Psoas muscle (tissue), 7 donors: ENCODE measurements at regions not wholly inside any gene's neighbourhood (a gene's known extent, or its start where the extent isn't known, plus 50 kb on each side); places are given as distances from the start of the nearest gene placed in this dataset.
A peak's percentile ranks its signal among the peaks of the same experiment; 100 is the strongest.

Source experiments
- ATAC-seq, 4 donors: fragments of 200-7000 bp; cut with Tn5 transposase; one replicate each; pipeline ENCODE4 v1.9.1; 2020; ENCODE audit warnings: moderate library complexity in 3 of 4, mild to moderate bottlenecking in 2 of 4
- DNase-seq, 2 donors: peaks; one replicate each; pipeline ENCODE4 v3.0.0-alpha.2; 2020
- H3K27ac ChIP-seq: fragments of 200-600 bp; one replicate; pipeline ENCODE4 v1.8.0; 2022
- H3K27me3 ChIP-seq, 3 donors: fragments of 200-600 bp in 1 of 3; one replicate each; pipeline versions ENCODE4 v1.6.1 to v1.8.0; 2013 to 2022; ENCODE audit warnings: low read length in 2 of 3, mild to moderate bottlenecking in 2 of 3, moderate library complexity in 1 of 3; ENCODE audit not compliant: insufficient read depth in 3 of 3
- H3K36me3 ChIP-seq, 2 donors: fragments of 200-600 bp in 1 of 2; one replicate each; pipeline versions ENCODE4 v1.6.1 to v1.8.0; 2013 to 2022; ENCODE audit warnings: low read depth in 1 of 2, mild to moderate bottlenecking in 1 of 2, moderate library complexity in 1 of 2; ENCODE audit not compliant: insufficient read depth in 1 of 2
- H3K4me1 ChIP-seq: fragments of 200-600 bp; one replicate; pipeline ENCODE4 v1.8.0; 2022
- H3K4me3 ChIP-seq: fragments of 200-600 bp; one replicate; pipeline ENCODE4 v1.8.0; 2022; ENCODE audit warnings: mild to moderate bottlenecking
- H3K9me3 ChIP-seq: fragments of 200-600 bp; one replicate; pipeline ENCODE4 v1.8.0; 2022
- whole genome bisulfite sequencing, 3 donors: extraction: QIAGEN DNeasy Blood & Tissue Kit; methylation state at CpG; one replicate each; pipeline versions ENCODE4 v1.1.6 to v1.1.7; 2013; 5-methylcytosine and 5-hydroxymethylcytosine counted together
- intact Hi-C, 2 donors: fragments of 100-400 bp; cut with DNase I; formaldehyde crosslinking; loops; one replicate each; pipeline versions ENCODE4 v1.11.0 to v1.14.2; 2022
- TF ChIP-seq, protein P1 (sequence below): fragments of 200-600 bp; IDR thresholded peaks from one replicate; pipeline ENCODE4 v1.8.0; 2022; ENCODE audit warnings: antibody characterized with exemption
- donor health status: healthy with polysubstance abuse.
- donor health status: DM: no; HTN: no; CAD: no; lungs with moderate emphysema.
- donor health status: Bipolar disorder and iron deficiency.
- donor health status: healthy.
- donor health status: DM: yes; HTN: yes; CAD: no.
- donor health status: DM: no; HTN: no; CAD: no.
- donor health status: DM: yes; HTN: yes; CAD: no.

DNA sequence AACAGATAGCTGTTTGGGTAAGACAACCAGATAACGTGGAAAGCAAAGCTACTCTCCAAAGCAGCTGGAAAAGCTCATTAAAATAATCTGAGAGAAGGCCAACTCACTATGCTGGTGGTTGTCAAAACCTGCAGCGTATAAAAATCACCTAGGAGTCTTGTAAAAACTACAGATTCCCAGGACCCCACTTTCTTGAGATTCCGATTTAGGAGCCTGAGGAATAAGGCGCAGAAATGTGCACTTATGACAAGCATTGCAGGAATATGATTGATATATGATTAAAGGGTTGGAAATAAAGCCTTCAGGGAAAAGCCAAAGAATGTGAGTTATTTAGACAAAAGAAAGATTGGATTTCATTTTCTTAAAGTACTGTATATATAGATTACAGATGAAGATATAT is 285.0 kb upstream of the PTGER4 start:
- TF ChIP-seq, protein P1, sequence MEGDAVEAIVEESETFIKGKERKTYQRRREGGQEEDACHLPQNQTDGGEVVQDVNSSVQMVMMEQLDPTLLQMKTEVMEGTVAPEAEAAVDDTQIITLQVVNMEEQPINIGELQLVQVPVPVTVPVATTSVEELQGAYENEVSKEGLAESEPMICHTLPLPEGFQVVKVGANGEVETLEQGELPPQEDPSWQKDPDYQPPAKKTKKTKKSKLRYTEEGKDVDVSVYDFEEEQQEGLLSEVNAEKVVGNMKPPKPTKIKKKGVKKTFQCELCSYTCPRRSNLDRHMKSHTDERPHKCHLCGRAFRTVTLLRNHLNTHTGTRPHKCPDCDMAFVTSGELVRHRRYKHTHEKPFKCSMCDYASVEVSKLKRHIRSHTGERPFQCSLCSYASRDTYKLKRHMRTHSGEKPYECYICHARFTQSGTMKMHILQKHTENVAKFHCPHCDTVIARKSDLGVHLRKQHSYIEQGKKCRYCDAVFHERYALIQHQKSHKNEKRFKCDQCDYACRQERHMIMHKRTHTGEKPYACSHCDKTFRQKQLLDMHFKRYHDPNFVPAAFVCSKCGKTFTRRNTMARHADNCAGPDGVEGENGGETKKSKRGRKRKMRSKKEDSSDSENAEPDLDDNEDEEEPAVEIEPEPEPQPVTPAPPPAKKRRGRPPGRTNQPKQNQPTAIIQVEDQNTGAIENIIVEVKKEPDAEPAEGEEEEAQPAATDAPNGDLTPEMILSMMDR: no peak
- 65 to 75% (median 70%) methylated on average over 4 of the region's 4 CpGs for WGBS, 3 donors
- no peaks in the 10 kb centered on the region for H3K36me3 ChIP-seq
- ATAC-seq (no peak), DNase-seq (no peak)
- intact Hi-C loops: no loop called here
- no peaks in the 10 kb centered on the region for H3K4me1 ChIP-seq
- no peaks in the 10 kb centered on the region for H3K9me3 ChIP-seq
- H3K27ac ChIP-seq: no peak overlapping the region
- H3K4me3 ChIP-seq: no peak overlapping the region
- H3K27me3 ChIP-seq: no peaks in the 10 kb centered on the region

DNA sequence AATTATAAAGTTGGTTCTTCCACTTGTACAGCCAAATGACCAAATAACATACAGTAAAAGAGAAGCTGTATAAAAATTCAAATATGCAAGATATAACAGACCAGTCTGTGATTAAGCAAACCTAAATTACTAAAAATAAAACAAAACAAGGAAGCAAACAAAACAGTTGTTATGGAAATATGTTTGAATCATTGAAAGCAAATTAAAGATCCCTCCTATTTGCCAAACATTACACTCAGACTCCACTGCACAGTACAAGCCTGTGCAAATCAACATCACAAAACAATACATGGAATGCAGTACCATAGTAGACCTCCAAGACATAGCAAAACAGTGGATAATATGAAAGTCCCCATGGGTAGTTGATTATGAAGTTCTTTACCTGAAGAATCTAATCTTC is 288.1 kb upstream of the PTGER4 start:
- no peak overlapping the region for H3K27ac ChIP-seq
- no peak for DNase-seq
- TF ChIP-seq, protein P1: no peak
- no peaks in the 10 kb centered on the region for H3K36me3 ChIP-seq
- H3K4me1 ChIP-seq: no peaks in the 10 kb centered on the region
- no peak for ATAC-seq
- intact Hi-C loops: no loop called here
- H3K9me3 ChIP-seq: no peaks in the 10 kb centered on the region
- no peaks in the 10 kb centered on the region for H3K27me3 ChIP-seq
- no peak overlapping the region for H3K4me3 ChIP-seq

DNA sequence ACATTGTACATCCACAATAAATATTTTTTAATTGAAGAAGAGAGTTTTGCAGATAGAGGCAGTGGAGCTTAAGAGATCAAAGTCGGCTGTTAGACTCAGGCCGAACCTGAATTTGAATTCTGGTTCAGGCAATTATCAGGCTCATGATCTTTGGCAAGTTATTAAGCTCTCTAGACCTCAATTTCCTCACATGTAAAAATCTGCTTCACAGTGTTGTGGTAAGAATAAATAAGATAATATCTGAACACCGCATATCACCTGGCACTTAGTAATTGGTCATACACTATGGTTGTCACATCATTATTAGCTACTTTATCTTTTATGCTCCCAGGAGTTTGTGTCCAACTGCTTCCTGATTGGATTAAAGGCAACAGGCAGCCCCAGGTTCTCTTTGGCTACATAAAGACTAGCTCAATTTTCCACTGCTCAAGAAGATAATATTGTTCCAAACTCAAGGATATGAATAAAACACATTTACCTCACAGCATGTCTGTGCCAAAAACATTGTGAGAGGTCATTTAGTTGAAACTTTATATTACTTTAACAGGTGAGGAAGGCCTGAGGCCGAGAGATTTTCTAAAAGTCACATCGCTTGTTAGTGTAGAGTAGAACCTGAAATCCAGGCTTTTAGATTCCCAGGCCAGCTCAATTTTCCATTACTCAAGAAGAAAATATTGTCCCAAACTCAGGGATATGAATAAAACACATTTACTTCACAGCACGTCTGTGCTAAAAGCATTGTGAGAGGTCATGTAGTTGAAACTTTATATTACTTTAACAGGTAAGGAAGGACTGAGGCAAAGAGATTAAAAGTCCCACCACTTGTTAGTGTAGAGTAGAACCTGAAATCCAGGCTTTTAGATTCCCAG is 289.2 kb upstream of the PTGER4 start:
- intact Hi-C loops: no loop called here
- H3K36me3 ChIP-seq: no peaks in the 10 kb centered on the region
- 52 to 63% (median 61%) methylated on average over 6 of the region's 6 CpGs for WGBS, 3 donors
- ATAC-seq (peak in 1 of 4 donors; percentile 43), DNase-seq (no peak)
- no peaks in the 10 kb centered on the region for H3K9me3 ChIP-seq
- no peaks in the 10 kb centered on the region for H3K27me3 ChIP-seq
- no peaks in the 10 kb centered on the region for H3K4me1 ChIP-seq
- H3K4me3 ChIP-seq: no peak overlapping the region
- no peak overlapping the region for H3K27ac ChIP-seq
- TF ChIP-seq, protein P1: no peak

DNA sequence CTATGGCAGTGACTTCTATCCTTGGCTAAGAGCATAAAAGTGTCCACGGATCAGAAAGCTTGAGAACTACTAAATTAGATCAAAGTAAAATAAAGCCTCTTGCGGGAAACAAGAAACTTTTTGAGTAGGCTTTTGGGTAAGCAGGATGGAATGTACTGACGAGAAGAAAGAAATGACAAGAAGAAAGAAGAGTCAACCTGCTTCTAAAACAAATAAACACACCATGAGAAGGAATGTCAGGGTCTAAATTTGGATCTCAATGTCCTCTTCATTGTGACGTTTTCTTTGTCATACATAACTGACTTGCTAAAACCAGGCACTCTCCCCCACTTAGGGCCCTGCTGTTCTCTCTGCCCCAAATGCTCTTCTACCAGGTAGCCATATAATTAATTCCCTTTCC is 290.1 kb upstream of the PTGER4 start:
- Histone ChIP-seq H3K36me3 (no peaks in the 10 kb centered on the region), H3K27ac (no peak overlapping the region), H3K4me1 (no peaks in the 10 kb centered on the region), H3K4me3 (no peak overlapping the region), H3K9me3 (no peaks in the 10 kb centered on the region), H3K27me3 (no peaks in the 10 kb centered on the region)
- 77 to 83% (median 79%) methylated on average over 4 of the region's 4 CpGs for WGBS, 3 donors
- TF ChIP-seq, protein P1: no peak
- no peak for ATAC-seq
- intact Hi-C loops: no loop called here
- DNase-seq: no peak

DNA sequence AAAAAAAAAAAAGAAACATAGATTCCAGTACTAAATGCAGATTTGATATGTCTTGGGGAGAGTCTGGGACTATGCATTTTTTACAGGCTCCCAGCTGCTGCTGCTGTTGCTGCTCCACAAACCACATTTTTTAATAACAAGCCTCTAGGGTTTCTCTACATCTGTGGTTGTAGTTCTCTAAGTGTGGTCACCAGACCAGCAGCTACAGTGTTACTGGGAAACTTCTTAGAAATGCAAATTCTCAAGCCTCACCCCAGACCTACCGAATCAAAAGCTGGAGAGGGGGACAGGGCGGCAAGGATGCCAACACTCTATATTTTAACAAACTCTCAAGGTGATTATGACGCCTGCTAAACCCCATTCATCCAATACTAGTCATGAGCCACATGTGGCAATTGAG is 293.4 kb upstream of the PTGER4 start:
- Histone ChIP-seq H3K4me1 (no peaks in the 10 kb centered on the region), H3K36me3 (no peaks in the 10 kb centered on the region), H3K9me3 (no peaks in the 10 kb centered on the region), H3K4me3 (no peak overlapping the region), H3K27ac (no peak overlapping the region), H3K27me3 (no peaks in the 10 kb centered on the region)
- TF ChIP-seq, protein P1: no peak
- ATAC-seq (no peak), DNase-seq (no peak)
- 59 to 78% (median 62%) methylated on average over 3 of the region's 3 CpGs for WGBS, 3 donors
- intact Hi-C loops: no loop called here
